PC-9 (cell line): ENCODE measurements at regions not wholly inside any gene's neighbourhood (a gene's known extent, or its start where the extent isn't known, plus 50 kb on each side); places are given as distances from the start of the nearest gene placed in this dataset.

ENCODE experiments used
- BruUV-seq: library from RNA; stranded (reverse); fragments of 400-500 nt; replicated peaks from 2 replicates; lab custom pipeline; 2021; lab: Mats Ljungman, UMichigan
- CTCF ChIA-PET: fragments of 300-600 bp; sonication (Branson Sonifier 250); formaldehyde crosslinking; loops from one replicate; lab custom pipeline; 2022; ENCODE audit warnings: antibody characterized with exemption; lab: Charles Lee
- POLR2A ChIA-PET: fragments of 300-600 bp; sonication (Branson Sonifier 250); formaldehyde crosslinking; loops from one replicate; lab custom pipeline; 2022; ENCODE audit warnings: antibody characterized with exemption; ENCODE audit not compliant: unreplicated experiment; lab: Charles Lee
- DNase-seq, 2 experiments: peaks; one replicate each; pipeline versions ENCODE4 v3.0.0 to v3.0.0-alpha.2; 2015 to 2022; ENCODE audit warnings: mixed read lengths in 1 of 2
- H2AFZ ChIP-seq: fragments of 200-600 bp; sonication (generic); 2 replicates; pipeline ENCODE4 v1.8.1; 2017; ENCODE audit warnings: antibody characterized with exemption
- H3F3A ChIP-seq: fragments of 200-600 bp; sonication (generic); 2 replicates; pipeline ENCODE4 v1.8.1; 2017; ENCODE audit warnings: antibody characterized with exemption, mild to moderate bottlenecking, low read depth; ENCODE audit not compliant: insufficient read depth
- H3K27ac ChIP-seq: fragments of 200-600 bp; sonication (generic); 2 replicates; pipeline ENCODE4 v1.6.1; 2016; ENCODE audit warnings: mixed run types
- H3K27me3 ChIP-seq: fragments of 200-600 bp; sonication (generic); 2 replicates; pipeline ENCODE4 v1.6.1; 2016; ENCODE audit warnings: low read depth, mixed run types; ENCODE audit not compliant: insufficient read depth
- H3K36me3 ChIP-seq: fragments of 200-600 bp; sonication (generic); 2 replicates; pipeline ENCODE4 v1.6.1; 2016; ENCODE audit warnings: low read depth, mixed run types
- H3K4me1 ChIP-seq: fragments of 200-600 bp; sonication (generic); replicated peaks from 2 replicates; pipeline ENCODE4 v1.6.1; 2016; ENCODE audit warnings: mixed run types; ENCODE audit not compliant: insufficient read depth
- H3K4me2 ChIP-seq: fragments of 200-600 bp; sonication (generic); 2 replicates; pipeline ENCODE4 v1.6.1; 2017; ENCODE audit warnings: mixed run types
- H3K4me3 ChIP-seq: fragments of 200-600 bp; sonication (generic); 2 replicates; pipeline ENCODE4 v1.6.1; 2016; ENCODE audit warnings: mixed run types
- H3K79me2 ChIP-seq: fragments of 200-600 bp; sonication (generic); 2 replicates; pipeline ENCODE4 v1.6.1; 2017; ENCODE audit warnings: low read depth, mixed run types
- H3K9me2 ChIP-seq: fragments of 200-600 bp; sonication (generic); 2 replicates; pipeline ENCODE4 v1.8.1; 2017; ENCODE audit warnings: mild to moderate bottlenecking; ENCODE audit not compliant: insufficient read depth
- H3K9me3 ChIP-seq: fragments of 200-600 bp; sonication (generic); 2 replicates; pipeline ENCODE4 v1.8.1; 2016; ENCODE audit warnings: low read depth; ENCODE audit not compliant: insufficient read depth
- H4K20me1 ChIP-seq: fragments of 200-600 bp; sonication (generic); 2 replicates; pipeline ENCODE4 v1.8.1; 2017; ENCODE audit not compliant: insufficient read depth
- EZH2 ChIP-seq: fragments of 200-600 bp; sonication (generic); IDR thresholded peaks from 2 replicates; pipeline ENCODE4 v1.8.0; 2017; ENCODE audit warnings: antibody characterized with exemption, low read depth
- intact Hi-C: fragments of 100-400 bp; cut with micrococcal nuclease; formaldehyde crosslinking; loops from one replicate; pipeline ENCODE4 v1.10.0; 2022; ENCODE audit not compliant: unreplicated experiment
- TF ChIP-seq, protein P1 (sequence below): fragments of 200-600 bp; sonication (generic); conservative IDR thresholded peaks from 2 replicates; pipeline ENCODE4 v1.6.1; 2017; ENCODE audit warnings: mixed run types, antibody characterized with exemption, mild to moderate bottlenecking, moderate library complexity

DNA sequence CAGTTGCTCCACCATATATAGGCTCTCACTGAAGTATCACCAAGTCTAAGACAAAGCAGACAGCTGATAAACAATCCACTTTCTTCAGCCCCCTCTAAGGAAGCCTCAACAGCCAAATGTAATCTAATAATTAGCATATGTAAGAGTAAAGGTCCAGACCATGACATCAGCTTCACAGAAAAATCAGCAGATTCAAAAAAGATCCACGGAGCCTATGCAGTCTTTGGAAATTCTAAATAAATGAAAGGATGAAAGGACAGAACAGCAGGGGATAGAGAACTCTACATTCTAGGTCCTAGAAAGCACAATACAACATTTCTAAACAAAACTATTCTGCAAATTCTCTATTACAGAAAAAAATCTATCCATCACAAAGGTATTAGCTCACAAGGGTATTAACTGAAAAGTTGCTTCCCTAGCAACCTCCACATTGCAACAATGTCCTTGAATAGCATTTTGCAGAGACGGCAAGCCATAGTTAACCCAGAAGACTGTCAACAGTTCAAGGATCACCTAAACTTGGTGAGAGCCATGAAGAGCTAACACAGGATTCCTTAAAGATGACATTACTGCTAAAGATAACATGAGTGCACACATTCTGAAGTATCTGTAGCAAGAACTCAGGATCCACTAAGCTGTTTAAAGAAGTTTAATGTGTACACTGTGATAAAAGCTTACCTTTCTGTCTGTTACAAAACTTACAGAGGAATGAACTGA is 74.3 kb downstream of the SIPA1L2 start:
- Histone ChIP-seq H4K20me1 (no peaks in the 10 kb centered on the region), H3K9me3 (no peaks in the 10 kb centered on the region), H3K4me3 (no peak overlapping the region), H3K4me1 (peaks cover 8% of the 10 kb centered on the region), H3K27ac (no peak overlapping the region), H3K79me2 (no peaks in the 10 kb centered on the region), H3K36me3 (no peaks in the 10 kb centered on the region), H3K27me3 (no peaks in the 10 kb centered on the region), H2AFZ (no peak overlapping the region), H3K9me2 (no peaks in the 10 kb centered on the region), H3K4me2 (no peak overlapping the region), H3F3A (no peaks in the 10 kb centered on the region)
- DNase-seq = no peak
- ChIA-PET POLR2A (no interaction called here), CTCF (no interaction called here)
- TF ChIP-seq EZH2 = no peak
- TF ChIP-seq, protein P1, sequence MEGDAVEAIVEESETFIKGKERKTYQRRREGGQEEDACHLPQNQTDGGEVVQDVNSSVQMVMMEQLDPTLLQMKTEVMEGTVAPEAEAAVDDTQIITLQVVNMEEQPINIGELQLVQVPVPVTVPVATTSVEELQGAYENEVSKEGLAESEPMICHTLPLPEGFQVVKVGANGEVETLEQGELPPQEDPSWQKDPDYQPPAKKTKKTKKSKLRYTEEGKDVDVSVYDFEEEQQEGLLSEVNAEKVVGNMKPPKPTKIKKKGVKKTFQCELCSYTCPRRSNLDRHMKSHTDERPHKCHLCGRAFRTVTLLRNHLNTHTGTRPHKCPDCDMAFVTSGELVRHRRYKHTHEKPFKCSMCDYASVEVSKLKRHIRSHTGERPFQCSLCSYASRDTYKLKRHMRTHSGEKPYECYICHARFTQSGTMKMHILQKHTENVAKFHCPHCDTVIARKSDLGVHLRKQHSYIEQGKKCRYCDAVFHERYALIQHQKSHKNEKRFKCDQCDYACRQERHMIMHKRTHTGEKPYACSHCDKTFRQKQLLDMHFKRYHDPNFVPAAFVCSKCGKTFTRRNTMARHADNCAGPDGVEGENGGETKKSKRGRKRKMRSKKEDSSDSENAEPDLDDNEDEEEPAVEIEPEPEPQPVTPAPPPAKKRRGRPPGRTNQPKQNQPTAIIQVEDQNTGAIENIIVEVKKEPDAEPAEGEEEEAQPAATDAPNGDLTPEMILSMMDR = no peak
- no TSS peak for BruUV-seq
- intact Hi-C loops = no loop called here

DNA sequence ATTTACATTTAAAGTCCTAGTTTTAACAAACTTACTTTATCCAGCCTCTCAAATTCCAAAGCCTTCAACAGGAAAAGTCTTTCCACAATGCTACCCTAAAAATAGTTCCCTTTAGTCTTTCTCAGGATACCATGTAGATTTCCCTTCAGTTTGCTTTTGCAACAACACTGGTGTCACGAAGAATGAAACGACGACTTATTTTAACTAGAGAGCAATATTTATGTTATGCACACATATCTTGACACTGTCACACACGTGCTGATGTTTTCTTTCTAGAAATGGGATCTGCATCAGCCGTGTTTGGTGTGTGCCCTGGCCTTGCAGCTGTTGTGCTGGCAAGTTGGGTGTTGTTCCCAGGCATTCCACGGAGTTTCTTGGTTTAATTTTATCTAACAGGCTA is 75.5 kb downstream of the SIPA1L2 start:
- DNase-seq = no peak
- no peaks in the 10 kb centered on the region for H3K27me3 ChIP-seq
- H2AFZ ChIP-seq = no peak overlapping the region
- no peak overlapping the region for H3K4me3 ChIP-seq
- H3K36me3 ChIP-seq = no peaks in the 10 kb centered on the region
- H3F3A ChIP-seq = no peaks in the 10 kb centered on the region
- ChIA-PET CTCF (no interaction called here), POLR2A (no interaction called here)
- no peak overlapping the region for H3K4me2 ChIP-seq
- H3K9me3 ChIP-seq = no peaks in the 10 kb centered on the region
- no peak for TF ChIP-seq EZH2
- TF ChIP-seq, protein P1 = no peak
- H3K4me1 ChIP-seq = peaks cover 8% of the 10 kb centered on the region
- H4K20me1 ChIP-seq = no peaks in the 10 kb centered on the region
- H3K9me2 ChIP-seq = no peaks in the 10 kb centered on the region
- no peaks in the 10 kb centered on the region for H3K79me2 ChIP-seq
- BruUV-seq = no TSS peak
- no peak overlapping the region for H3K27ac ChIP-seq
- intact Hi-C loops = no loop called here

DNA sequence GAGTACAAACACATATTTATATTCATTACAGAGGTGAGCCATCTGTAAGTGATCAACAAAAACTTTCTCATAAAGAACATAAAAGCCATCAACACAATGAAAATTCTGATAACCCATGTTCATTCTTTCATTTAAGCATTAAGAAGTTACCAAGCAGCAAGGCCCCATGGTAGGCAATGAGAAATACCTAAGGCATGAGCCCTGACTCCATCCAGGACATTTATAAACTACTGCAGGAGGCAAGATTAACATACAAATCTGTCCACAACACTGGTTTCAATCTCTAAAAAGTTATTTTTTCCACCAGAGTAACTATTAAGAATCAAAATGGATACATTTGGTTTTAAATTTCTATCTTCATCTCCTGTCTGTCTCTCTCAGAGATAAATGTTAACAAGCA is 76.1 kb downstream of the SIPA1L2 start:
- CTCF ChIA-PET = no interaction called here
- Histone ChIP-seq H3K4me3 (no peak overlapping the region), H3K4me1 (peaks cover 8% of the 10 kb centered on the region), H3K27ac (no peak overlapping the region), H3K27me3 (no peaks in the 10 kb centered on the region), H3K36me3 (no peaks in the 10 kb centered on the region), H3K79me2 (no peaks in the 10 kb centered on the region), H4K20me1 (no peaks in the 10 kb centered on the region), H3K4me2 (no peak overlapping the region), H3F3A (no peaks in the 10 kb centered on the region), H3K9me2 (no peaks in the 10 kb centered on the region), H3K9me3 (no peaks in the 10 kb centered on the region), H2AFZ (no peak overlapping the region)
- DNase-seq = no peak
- BruUV-seq = no TSS peak
- TF ChIP-seq EZH2 = no peak
- TF ChIP-seq, protein P1 = no peak
- intact Hi-C loops = no loop called here
- POLR2A ChIA-PET = no interaction called here
